ENCODE measurements at regions not wholly inside any gene's neighbourhood (a gene's known extent, or its start where the extent isn't known, plus 50 kb on each side); places are given as distances from the start of the nearest gene placed in this dataset.

DNA sequence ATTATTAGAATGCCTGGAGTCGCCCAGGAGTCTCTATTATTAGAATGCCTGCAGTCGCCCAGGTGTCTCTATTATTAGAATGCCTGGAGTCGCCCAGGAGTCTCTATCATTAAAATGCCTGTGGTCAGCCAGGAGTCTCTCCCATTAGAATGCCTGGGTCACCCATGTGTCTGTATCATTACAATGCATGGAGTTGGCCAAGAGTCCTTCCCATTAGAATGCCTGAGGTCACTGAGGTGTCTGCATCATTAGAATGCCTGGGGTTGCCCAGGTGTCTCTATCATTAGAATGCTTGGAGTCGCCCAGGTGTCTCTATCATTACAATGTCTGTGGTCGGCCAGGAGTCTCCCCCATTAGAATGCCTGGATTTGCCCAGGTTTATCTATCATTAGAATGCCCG lies 66.9 kb downstream of the RNF187 start:
- TF ChIP-seq, protein P1, sequence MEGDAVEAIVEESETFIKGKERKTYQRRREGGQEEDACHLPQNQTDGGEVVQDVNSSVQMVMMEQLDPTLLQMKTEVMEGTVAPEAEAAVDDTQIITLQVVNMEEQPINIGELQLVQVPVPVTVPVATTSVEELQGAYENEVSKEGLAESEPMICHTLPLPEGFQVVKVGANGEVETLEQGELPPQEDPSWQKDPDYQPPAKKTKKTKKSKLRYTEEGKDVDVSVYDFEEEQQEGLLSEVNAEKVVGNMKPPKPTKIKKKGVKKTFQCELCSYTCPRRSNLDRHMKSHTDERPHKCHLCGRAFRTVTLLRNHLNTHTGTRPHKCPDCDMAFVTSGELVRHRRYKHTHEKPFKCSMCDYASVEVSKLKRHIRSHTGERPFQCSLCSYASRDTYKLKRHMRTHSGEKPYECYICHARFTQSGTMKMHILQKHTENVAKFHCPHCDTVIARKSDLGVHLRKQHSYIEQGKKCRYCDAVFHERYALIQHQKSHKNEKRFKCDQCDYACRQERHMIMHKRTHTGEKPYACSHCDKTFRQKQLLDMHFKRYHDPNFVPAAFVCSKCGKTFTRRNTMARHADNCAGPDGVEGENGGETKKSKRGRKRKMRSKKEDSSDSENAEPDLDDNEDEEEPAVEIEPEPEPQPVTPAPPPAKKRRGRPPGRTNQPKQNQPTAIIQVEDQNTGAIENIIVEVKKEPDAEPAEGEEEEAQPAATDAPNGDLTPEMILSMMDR (conservative IDR thresholded peaks at IDR 0.05; ENCODE audit: low read depth in 2 of 2): no peak
- no peak for TF ChIP-seq POLR2AphosphoS5 (IDR thresholded peaks at IDR 0.05; ENCODE audit: low read depth)
- TF ChIP-seq NANOG (IDR thresholded peaks at IDR 0.05; ENCODE audit: borderline replicate concordance): no peak
- TF ChIP-seq EZH2 (IDR thresholded peaks at IDR 0.05; ENCODE audit: low read depth, unreplicated experiment): no peak
- no peak for TF ChIP-seq EZH2phosphoT487 (IDR thresholded peaks at IDR 0.05; ENCODE audit: unreplicated experiment)
- TF ChIP-seq JUNB (IDR thresholded peaks at IDR 0.05; ENCODE audit: unreplicated experiment): no peak
- TF ChIP-seq CREB1 (CRISPR knock-in tag; IDR thresholded peaks at IDR 0.05; ENCODE audit: low read depth): no peak

All from GM23338 (cell line).